ENCODE measurements at regions not wholly inside any gene's neighbourhood (a gene's known extent, or its start where the extent isn't known, plus 50 kb on each side); places are given as distances from the start of the nearest gene placed in this dataset.

DNA sequence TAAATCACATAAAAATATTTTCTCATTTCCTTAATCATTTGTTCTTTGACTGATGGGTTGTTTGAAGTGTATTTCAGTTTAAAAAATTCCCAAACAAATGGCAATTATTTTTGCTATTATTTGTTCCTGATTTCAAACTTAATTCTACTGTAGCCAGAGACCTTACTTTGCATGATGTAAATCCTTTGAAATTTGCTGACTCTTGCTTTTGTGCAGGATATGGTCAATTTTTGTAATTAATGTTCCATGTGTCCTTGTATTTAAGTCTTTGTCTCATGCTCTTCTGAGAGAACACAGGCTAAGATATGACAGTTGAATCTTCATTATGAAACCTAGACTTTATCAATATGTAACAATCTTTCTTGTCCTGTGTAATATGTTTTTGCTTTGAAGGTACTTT is 295.0 kb upstream of the CHD6 start:
- TF ChIP-seq EZH2phosphoT487 (IDR thresholded peaks at IDR 0.05; ENCODE audit: low read length) (no peak), EZH2 (optimal IDR thresholded peaks at IDR 0.05; ENCODE audit: low read depth, low read length) (no peak)
- TF ChIP-seq, protein P1, sequence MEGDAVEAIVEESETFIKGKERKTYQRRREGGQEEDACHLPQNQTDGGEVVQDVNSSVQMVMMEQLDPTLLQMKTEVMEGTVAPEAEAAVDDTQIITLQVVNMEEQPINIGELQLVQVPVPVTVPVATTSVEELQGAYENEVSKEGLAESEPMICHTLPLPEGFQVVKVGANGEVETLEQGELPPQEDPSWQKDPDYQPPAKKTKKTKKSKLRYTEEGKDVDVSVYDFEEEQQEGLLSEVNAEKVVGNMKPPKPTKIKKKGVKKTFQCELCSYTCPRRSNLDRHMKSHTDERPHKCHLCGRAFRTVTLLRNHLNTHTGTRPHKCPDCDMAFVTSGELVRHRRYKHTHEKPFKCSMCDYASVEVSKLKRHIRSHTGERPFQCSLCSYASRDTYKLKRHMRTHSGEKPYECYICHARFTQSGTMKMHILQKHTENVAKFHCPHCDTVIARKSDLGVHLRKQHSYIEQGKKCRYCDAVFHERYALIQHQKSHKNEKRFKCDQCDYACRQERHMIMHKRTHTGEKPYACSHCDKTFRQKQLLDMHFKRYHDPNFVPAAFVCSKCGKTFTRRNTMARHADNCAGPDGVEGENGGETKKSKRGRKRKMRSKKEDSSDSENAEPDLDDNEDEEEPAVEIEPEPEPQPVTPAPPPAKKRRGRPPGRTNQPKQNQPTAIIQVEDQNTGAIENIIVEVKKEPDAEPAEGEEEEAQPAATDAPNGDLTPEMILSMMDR (IDR thresholded peaks at IDR 0.05; ENCODE audit: low read length): no peak
- no peaks in the 10 kb centered on the region for H3F3A ChIP-seq (ENCODE audit: insufficient read depth, low read length)
- no peaks in the 10 kb centered on the region for H3K4me1 ChIP-seq (ENCODE audit: low read length)
- no peak overlapping the region for H2AFZ ChIP-seq (ENCODE audit: low read length)
- no peaks in the 10 kb centered on the region for H3K36me3 ChIP-seq (replicated peaks; ENCODE audit: insufficient read depth, low read length)
- H3K9me2 ChIP-seq (replicated peaks; ENCODE audit: insufficient read depth, low read length): no peaks in the 10 kb centered on the region
- DNase-seq: no peak
- no peak overlapping the region for H3K9ac ChIP-seq (ENCODE audit: low read length)
- no peak overlapping the region for H3K27ac ChIP-seq (ENCODE audit: low read length)
- no peaks in the 10 kb centered on the region for H3K9me3 ChIP-seq (replicated peaks; ENCODE audit: insufficient read depth, low read length)
- no peaks in the 10 kb centered on the region for H3K27me3 ChIP-seq (replicated peaks; ENCODE audit: insufficient read depth, low read length)
- H3K4me3 ChIP-seq (ENCODE audit: low read length): no peak overlapping the region
- H3K4me2 ChIP-seq (ENCODE audit: low read depth, low read length): no peak overlapping the region
- no peaks in the 10 kb centered on the region for H4K20me1 ChIP-seq (ENCODE audit: insufficient read depth, low read length)
- no peaks in the 10 kb centered on the region for H3K79me2 ChIP-seq (ENCODE audit: low read length)

DNA sequence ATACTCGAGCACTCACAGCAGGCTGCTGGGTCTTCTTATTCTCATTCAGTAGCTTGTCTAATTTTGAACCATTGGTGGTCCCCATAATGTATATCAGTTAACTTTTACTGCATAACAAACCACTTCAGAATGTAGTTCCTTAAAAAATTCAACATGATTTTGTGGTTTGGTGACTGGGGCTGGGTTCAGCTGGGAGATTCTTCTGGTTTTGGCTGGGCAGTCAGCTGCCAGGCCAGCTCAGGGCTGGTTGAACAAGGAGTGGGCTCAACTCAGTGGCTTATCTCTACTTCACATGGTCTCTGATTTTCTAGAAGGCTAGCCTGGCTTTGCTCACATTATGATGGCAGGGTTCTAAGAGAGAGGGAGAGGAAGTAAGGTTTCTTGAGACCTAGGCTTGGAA is 292.4 kb upstream of the CHD6 start:
- Histone ChIP-seq H3K4me1 (ENCODE audit: low read length) (no peaks in the 10 kb centered on the region), H2AFZ (ENCODE audit: low read length) (no peak overlapping the region), H3K27ac (ENCODE audit: low read length) (no peak overlapping the region), H3K4me2 (ENCODE audit: low read depth, low read length) (no peak overlapping the region), H3K36me3 (replicated peaks; ENCODE audit: insufficient read depth, low read length) (no peaks in the 10 kb centered on the region), H4K20me1 (ENCODE audit: insufficient read depth, low read length) (no peaks in the 10 kb centered on the region), H3K9me2 (replicated peaks; ENCODE audit: insufficient read depth, low read length) (no peaks in the 10 kb centered on the region), H3K4me3 (ENCODE audit: low read length) (no peak overlapping the region), H3K27me3 (replicated peaks; ENCODE audit: insufficient read depth, low read length) (no peaks in the 10 kb centered on the region), H3K9ac (ENCODE audit: low read length) (no peak overlapping the region), H3F3A (ENCODE audit: insufficient read depth, low read length) (no peaks in the 10 kb centered on the region), H3K79me2 (ENCODE audit: low read length) (no peaks in the 10 kb centered on the region), H3K9me3 (replicated peaks; ENCODE audit: insufficient read depth, low read length) (no peaks in the 10 kb centered on the region)
- TF ChIP-seq EZH2 (optimal IDR thresholded peaks at IDR 0.05; ENCODE audit: low read depth, low read length) (no peak), EZH2phosphoT487 (IDR thresholded peaks at IDR 0.05; ENCODE audit: low read length) (no peak)
- TF ChIP-seq, protein P1 (IDR thresholded peaks at IDR 0.05; ENCODE audit: low read length): no peak
- no peak for DNase-seq

DNA sequence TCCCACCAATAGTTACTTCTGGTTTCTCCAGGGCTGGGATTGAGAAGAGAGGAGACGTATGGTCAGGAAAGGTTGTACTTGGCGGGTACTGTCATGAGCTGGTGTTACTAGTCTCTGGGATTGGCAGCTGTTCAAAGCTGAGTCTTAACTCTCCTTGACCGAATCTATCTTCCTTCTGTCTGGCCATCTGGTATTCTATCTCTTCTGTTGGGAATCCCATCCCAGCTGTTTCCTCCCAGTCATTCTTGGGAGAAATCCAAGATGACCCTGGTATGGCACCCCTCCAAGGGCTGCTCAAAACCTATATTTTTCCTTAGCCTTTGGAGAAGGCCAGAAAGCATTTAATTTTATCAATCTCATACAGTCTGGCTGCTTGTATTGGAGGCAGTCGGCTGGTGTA is 287.0 kb upstream of the CHD6 start:
- Histone ChIP-seq H3K4me2 (ENCODE audit: low read depth, low read length) (no peak overlapping the region), H3K36me3 (replicated peaks; ENCODE audit: insufficient read depth, low read length) (no peaks in the 10 kb centered on the region), H4K20me1 (ENCODE audit: insufficient read depth, low read length) (no peaks in the 10 kb centered on the region), H2AFZ (ENCODE audit: low read length) (no peak overlapping the region), H3K4me1 (ENCODE audit: low read length) (no peaks in the 10 kb centered on the region), H3K79me2 (ENCODE audit: low read length) (no peaks in the 10 kb centered on the region), H3K27me3 (replicated peaks; ENCODE audit: insufficient read depth, low read length) (no peaks in the 10 kb centered on the region), H3F3A (ENCODE audit: insufficient read depth, low read length) (no peaks in the 10 kb centered on the region), H3K27ac (ENCODE audit: low read length) (no peak overlapping the region), H3K9me3 (replicated peaks; ENCODE audit: insufficient read depth, low read length) (no peaks in the 10 kb centered on the region), H3K9me2 (replicated peaks; ENCODE audit: insufficient read depth, low read length) (no peaks in the 10 kb centered on the region), H3K9ac (ENCODE audit: low read length) (no peak overlapping the region), H3K4me3 (ENCODE audit: low read length) (no peak overlapping the region)
- TF ChIP-seq, protein P1 (IDR thresholded peaks at IDR 0.05; ENCODE audit: low read length): no peak
- no peak for TF ChIP-seq EZH2phosphoT487 (IDR thresholded peaks at IDR 0.05; ENCODE audit: low read length)
- TF ChIP-seq EZH2 (optimal IDR thresholded peaks at IDR 0.05; ENCODE audit: low read depth, low read length): no peak
- no peak for DNase-seq
